22Rv1 (cell line): ENCODE measurements at regions not wholly inside any gene's neighbourhood (a gene's known extent, or its start where the extent isn't known, plus 50 kb on each side); places are given as distances from the start of the nearest gene placed in this dataset.

Experiments used
- ZFX ChIP-seq: fragments of 450-650 bp; IDR thresholded peaks from 2 replicates; pipeline ENCODE4 v1.6.1; 2017; ENCODE audit warnings: antibody characterized with exemption, borderline replicate concordance
- TF ChIP-seq, protein P1 (sequence below): fragments of 450-650 bp; IDR thresholded peaks from 2 replicates; pipeline ENCODE4 v1.5.1; 2017; ENCODE audit warnings: mild to moderate bottlenecking

DNA sequence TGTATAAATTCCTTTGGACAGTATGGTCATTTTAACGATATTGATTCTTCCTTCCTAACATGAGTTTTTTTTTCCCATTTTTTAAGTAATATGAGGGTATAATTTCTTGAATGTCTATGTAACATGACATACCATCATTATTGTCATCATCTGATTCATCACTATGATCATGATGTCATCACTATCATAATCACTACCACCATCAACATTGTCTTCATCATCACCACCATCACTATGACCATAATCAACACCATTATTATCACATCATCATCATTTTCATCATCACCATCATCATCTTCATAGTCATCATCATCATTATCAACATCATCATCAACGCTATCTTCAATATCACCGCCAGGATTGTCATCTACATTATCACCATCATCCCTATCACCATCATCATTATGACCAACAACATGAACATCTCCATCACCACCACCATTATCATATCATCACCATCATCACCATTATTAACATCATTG is 1377.2 kb downstream of the CDY2B start:
- TF ChIP-seq, protein P1, sequence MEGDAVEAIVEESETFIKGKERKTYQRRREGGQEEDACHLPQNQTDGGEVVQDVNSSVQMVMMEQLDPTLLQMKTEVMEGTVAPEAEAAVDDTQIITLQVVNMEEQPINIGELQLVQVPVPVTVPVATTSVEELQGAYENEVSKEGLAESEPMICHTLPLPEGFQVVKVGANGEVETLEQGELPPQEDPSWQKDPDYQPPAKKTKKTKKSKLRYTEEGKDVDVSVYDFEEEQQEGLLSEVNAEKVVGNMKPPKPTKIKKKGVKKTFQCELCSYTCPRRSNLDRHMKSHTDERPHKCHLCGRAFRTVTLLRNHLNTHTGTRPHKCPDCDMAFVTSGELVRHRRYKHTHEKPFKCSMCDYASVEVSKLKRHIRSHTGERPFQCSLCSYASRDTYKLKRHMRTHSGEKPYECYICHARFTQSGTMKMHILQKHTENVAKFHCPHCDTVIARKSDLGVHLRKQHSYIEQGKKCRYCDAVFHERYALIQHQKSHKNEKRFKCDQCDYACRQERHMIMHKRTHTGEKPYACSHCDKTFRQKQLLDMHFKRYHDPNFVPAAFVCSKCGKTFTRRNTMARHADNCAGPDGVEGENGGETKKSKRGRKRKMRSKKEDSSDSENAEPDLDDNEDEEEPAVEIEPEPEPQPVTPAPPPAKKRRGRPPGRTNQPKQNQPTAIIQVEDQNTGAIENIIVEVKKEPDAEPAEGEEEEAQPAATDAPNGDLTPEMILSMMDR, result no peak
- no peak for TF ChIP-seq ZFX
